ENCODE measurements at regions not wholly inside any gene's neighbourhood (a gene's known extent, or its start where the extent isn't known, plus 50 kb on each side); places are given as distances from the start of the nearest gene placed in this dataset.
"Not testable (repeated sequence)": the region's sequence is repeated elsewhere in the genome, so short reads cannot be mapped to it uniquely, and the experiment has no call there.

DNA sequence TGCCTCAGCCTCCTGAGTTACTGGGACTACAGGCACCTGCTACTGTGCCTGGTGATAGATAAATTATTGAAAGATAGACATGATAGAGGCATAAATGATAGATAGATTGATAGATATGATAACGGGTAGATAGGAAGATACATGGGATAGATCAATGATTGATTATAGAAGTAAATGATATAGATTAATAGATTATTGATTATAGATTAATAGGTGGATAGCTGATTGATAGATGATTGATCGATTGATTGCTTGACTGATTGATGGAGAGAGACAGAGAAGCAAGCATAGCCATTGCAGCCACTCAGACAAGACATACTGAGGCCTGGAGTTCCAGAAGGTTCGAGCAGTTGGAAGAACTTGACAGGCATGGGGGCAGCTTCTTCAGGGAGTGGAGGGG lies 3024.8 kb upstream of the TEKT4 start:
- Mint-ChIP-seq H3K27me3 (peaks cover 5 to 12% of the 10 kb centered on the region in 2 donors), H3K9me3 (peaks cover 20 to 25% of the 10 kb centered on the region in 2 donors)
- not testable (repeated sequence) for H3K36me3 Mint-ChIP-seq (ENCODE audit: insufficient read depth); ATAC-seq (replicated peaks); DNase-seq; H3K4me1 Mint-ChIP-seq (ENCODE audit: low read depth in 2 of 2); H3K4me3 Mint-ChIP-seq; H3K27ac Mint-ChIP-seq

DNA sequence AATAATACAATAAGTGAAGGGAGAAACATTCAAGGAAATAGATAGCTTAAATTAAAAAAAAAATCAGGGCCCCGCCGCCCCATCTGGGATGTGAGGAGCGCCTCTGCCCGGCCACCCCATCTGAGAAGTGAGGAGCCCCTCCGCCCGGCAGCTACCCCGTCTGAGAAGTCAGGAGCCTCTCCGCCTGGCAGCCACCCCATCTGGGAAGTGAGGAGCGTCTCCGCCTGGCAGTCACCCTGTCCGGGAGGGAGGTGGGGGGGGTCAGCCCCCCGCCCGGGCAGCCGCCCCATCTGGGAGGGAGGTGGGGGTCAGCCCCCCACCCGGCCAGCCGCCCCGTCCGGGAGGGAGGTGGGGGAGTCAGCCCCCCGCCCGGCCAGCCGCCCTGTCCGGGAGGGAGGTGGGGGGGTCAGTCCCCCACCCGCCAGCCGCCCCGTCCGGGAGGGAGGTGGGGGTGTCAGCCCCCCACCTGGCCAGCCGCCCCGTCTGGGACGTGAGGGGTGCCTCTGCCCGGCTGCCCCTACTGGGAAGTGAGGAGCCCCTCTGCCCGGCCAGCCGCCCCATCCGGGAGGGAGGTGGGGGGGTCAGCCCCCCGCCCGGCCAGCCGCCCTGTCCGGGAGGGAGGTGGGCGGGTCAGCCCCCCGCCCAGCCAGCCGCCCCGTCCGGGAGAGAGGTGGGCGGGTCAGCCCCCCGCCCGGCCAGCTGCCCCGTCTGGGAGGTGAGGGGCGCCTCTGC lies 3019.4 kb upstream of the TEKT4 start:
- not testable (repeated sequence) for DNase-seq; H3K27ac Mint-ChIP-seq; H3K27me3 Mint-ChIP-seq; H3K4me3 Mint-ChIP-seq; H3K4me1 Mint-ChIP-seq (ENCODE audit: low read depth in 2 of 2); H3K36me3 Mint-ChIP-seq (ENCODE audit: insufficient read depth); ATAC-seq (replicated peaks)
- peaks cover 14 to 26% of the 10 kb centered on the region in 2 donors for H3K9me3 Mint-ChIP-seq

GRCh38 chr2:91856971-91857370 lies 3014.3 kb upstream of the TEKT4 start:
- not testable (repeated sequence) for H3K4me3 Mint-ChIP-seq; DNase-seq; ATAC-seq (replicated peaks); H3K27ac Mint-ChIP-seq; H3K27me3 Mint-ChIP-seq; H3K9me3 Mint-ChIP-seq; H3K36me3 Mint-ChIP-seq (ENCODE audit: insufficient read depth); H3K4me1 Mint-ChIP-seq (ENCODE audit: low read depth in 2 of 2)

GRCh38 chr2:91857711-91858110 lies 3013.5 kb upstream of the TEKT4 start:
- H3K4me3 Mint-ChIP-seq; H3K36me3 Mint-ChIP-seq (ENCODE audit: insufficient read depth); H3K27ac Mint-ChIP-seq; DNase-seq; H3K27me3 Mint-ChIP-seq; H3K9me3 Mint-ChIP-seq; ATAC-seq (replicated peaks); H3K4me1 Mint-ChIP-seq (ENCODE audit: low read depth in 2 of 2): not testable (repeated sequence)

- H3K36me3 Mint-ChIP-seq (ENCODE audit: insufficient read depth); H3K9me3 Mint-ChIP-seq; H3K4me3 Mint-ChIP-seq; H3K27me3 Mint-ChIP-seq; H3K27ac Mint-ChIP-seq; DNase-seq; ATAC-seq (replicated peaks); H3K4me1 Mint-ChIP-seq (ENCODE audit: low read depth in 2 of 2): not testable (repeated sequence)
Observed at GRCh38 chr2:91871716-91872115, 2999.5 kb upstream of the TEKT4 start.

DNA sequence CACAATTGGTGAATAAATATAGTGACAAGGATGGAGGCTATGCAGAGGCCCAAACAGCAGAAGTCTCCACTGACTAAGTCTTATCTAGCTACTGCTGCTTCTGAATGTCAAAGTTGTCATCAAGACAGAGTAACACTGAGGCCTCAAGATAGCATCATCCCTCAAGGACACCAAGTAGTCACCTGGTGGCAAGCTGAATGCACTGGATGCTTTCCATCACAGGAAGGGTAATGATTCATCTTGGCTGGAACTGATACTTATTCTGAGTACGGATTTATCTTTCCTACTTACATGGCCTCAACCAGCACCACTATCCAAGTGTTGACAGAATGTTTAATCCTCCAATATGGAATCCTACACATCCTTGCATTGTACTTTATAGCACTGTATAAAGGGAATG lies 2997.8 kb upstream of the TEKT4 start:
- H3K36me3 Mint-ChIP-seq (ENCODE audit: insufficient read depth); H3K27me3 Mint-ChIP-seq; H3K4me1 Mint-ChIP-seq (ENCODE audit: low read depth in 2 of 2); H3K4me3 Mint-ChIP-seq; H3K9me3 Mint-ChIP-seq; DNase-seq; ATAC-seq (replicated peaks); H3K27ac Mint-ChIP-seq: not testable (repeated sequence)

DNA sequence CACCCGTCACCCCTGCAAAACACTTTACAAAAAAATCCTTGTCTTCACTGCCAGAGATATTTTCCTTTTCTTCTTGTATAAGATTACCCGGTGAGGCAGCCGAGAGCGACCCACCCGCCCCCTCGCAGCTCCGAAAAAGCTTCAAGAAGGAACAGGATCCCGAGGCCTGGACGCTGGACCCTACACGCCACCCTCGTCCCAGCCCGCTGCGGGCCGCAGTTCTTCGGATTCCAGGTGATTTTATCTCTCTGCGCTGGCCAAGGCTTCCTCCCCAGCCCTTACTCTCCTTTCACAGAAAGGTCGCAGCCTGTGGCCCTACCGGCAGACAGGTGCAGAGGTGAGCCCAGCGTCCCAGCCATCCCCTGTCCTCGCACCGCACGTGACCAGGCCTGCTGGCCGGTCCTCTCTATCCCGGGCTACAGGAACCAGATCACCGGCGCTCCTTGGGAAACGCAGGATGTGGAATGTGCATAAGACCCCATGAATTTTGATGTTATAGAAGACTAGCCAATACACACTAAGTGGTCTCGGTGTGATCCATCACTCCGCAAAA lies 2993.5 kb upstream of the TEKT4 start:
- H3K27ac Mint-ChIP-seq; ATAC-seq (replicated peaks); H3K36me3 Mint-ChIP-seq (ENCODE audit: insufficient read depth); H3K27me3 Mint-ChIP-seq; H3K4me3 Mint-ChIP-seq; H3K4me1 Mint-ChIP-seq (ENCODE audit: low read depth in 2 of 2); H3K9me3 Mint-ChIP-seq; DNase-seq: not testable (repeated sequence)

GRCh38 chr2:91895091-91895490 lies 2976.1 kb upstream of the TEKT4 start:
- H3K27ac Mint-ChIP-seq; H3K4me1 Mint-ChIP-seq (ENCODE audit: low read depth in 2 of 2); ATAC-seq (replicated peaks); H3K36me3 Mint-ChIP-seq (ENCODE audit: insufficient read depth); H3K4me3 Mint-ChIP-seq; DNase-seq; H3K27me3 Mint-ChIP-seq: not testable (repeated sequence)
- peaks cover 5 to 11% of the 10 kb centered on the region in 2 donors for H3K9me3 Mint-ChIP-seq

- H3K27me3 Mint-ChIP-seq; H3K4me1 Mint-ChIP-seq (ENCODE audit: low read depth in 2 of 2); H3K36me3 Mint-ChIP-seq (ENCODE audit: insufficient read depth); H3K9me3 Mint-ChIP-seq; H3K27ac Mint-ChIP-seq; H3K4me3 Mint-ChIP-seq; DNase-seq; ATAC-seq (replicated peaks): not testable (repeated sequence)
Observed at GRCh38 chr2:91917602-91918001, 2953.6 kb upstream of the TEKT4 start.
